Activated CD4-positive, alpha-beta T cell treated with anti-CD3 and anti-CD28 coated beads for 36 hours (primary cell): ENCODE measurements at regions not wholly inside any gene's neighbourhood (a gene's known extent, or its start where the extent isn't known, plus 50 kb on each side); places are given as distances from the start of the nearest gene placed in this dataset.

Source experiments
- ATAC-seq: fragments of 200-7000 bp; cut with Tn5 transposase; one replicate; pipeline ENCODE4 v1.10.0; 2021; ENCODE audit warnings: mild to moderate bottlenecking, moderate library complexity
- CTCF ChIA-PET: fragments of 350-600 bp; sonication (Branson Sonifier 250); formaldehyde crosslinking; loops from one replicate; lab custom pipeline; 2021; ENCODE audit warnings: antibody characterized with exemption; lab: Charles Lee
- POLR2A ChIA-PET: fragments of 350-600 bp; sonication (Branson Sonifier 250); formaldehyde crosslinking; loops from one replicate; lab custom pipeline; 2021; ENCODE audit warnings: antibody characterized with exemption, inconsistent platforms; lab: Charles Lee
- DNase-seq: peaks from one replicate; pipeline ENCODE4 v3.0.0-alpha.2; 2020
- H3K27ac Mint-ChIP-seq: one replicate; pipeline ENCODE4 v1.8.0; 2021; ENCODE audit warnings: mixed read lengths
- H3K27me3 Mint-ChIP-seq: one replicate; pipeline ENCODE4 v1.8.0; 2021; ENCODE audit warnings: mixed read lengths
- H3K36me3 Mint-ChIP-seq: one replicate; pipeline ENCODE4 v1.8.0; 2021; ENCODE audit warnings: low read depth, mixed read lengths
- H3K4me1 Mint-ChIP-seq: one replicate; pipeline ENCODE4 v1.8.0; 2021; ENCODE audit warnings: mixed read lengths
- H3K4me3 Mint-ChIP-seq: one replicate; pipeline ENCODE4 v1.8.0; 2021; ENCODE audit warnings: mild to moderate bottlenecking, moderate library complexity, mixed read lengths
- H3K9me3 Mint-ChIP-seq: one replicate; pipeline ENCODE4 v1.8.0; 2021; ENCODE audit warnings: low read depth, mixed read lengths
- intact Hi-C, 2 experiments: fragments of 100-400 bp; cut with DNase I in 1 of 2; cut with micrococcal nuclease in 1 of 2; formaldehyde crosslinking; loops; one replicate each; pipeline versions ENCODE4 v1.14.2 to v1.15.1; 2022 to 2024; cut with DNase I, micrococcal nuclease

DNA sequence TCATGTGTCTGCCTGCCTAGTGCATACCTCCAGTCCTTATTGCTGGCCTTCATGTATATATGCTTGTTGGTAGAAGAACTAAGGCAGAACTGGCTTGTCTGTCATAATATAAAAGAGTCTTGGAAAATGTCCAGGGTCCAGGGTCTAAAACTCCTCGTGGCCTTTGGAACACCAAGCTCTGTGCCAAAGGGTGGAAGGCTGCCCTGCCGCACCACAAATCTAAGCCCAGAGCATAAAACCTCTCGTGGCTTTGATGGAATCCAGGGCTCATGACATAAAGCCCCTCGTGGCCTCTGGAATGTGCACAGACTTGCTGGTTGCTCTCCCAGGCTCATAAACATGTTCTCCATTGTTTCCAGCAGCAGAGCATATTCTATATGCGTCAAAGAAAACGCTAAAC, 107.9 kb downstream of the BBS10 start:
- Mint-ChIP-seq H3K4me1 (no peaks in the 10 kb centered on the region), H3K27me3 (peaks cover 3% of the 10 kb centered on the region), H3K27ac (no peak overlapping the region), H3K9me3 (no peaks in the 10 kb centered on the region), H3K36me3 (no peaks in the 10 kb centered on the region), H3K4me3 (no peak overlapping the region)
- DNase-seq, result no peak
- intact Hi-C loops, result no loop called here
- CTCF ChIA-PET, result interaction anchor here (0.8 kb wide), 1 partner anchor 12 kb away, joined by 3 read pairs; no protein-coding TSS in a partner anchor
- no peak for ATAC-seq
- POLR2A ChIA-PET, result no interaction called here

DNA sequence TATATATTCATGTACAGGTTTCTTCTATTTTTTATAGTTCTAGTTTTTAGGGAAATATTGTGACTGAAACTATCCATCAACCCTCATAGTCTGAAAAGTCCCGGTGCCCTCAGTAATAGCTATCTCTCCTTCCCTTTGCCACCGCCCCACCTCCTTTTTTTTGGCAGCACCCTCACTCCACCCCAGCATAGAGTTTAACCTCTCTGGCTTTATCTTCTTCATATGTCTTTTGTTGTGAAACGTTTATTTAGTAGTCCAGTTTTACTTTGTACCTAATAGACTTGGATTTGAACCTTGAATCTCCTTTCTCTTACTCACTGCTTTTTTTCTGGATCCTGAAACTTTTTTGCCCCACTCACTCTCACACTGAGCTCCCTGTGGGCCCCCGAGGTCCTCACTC, 109.5 kb downstream of the BBS10 start:
- Mint-ChIP-seq H3K36me3 (no peaks in the 10 kb centered on the region), H3K27me3 (peaks cover 5% of the 10 kb centered on the region), H3K4me1 (no peaks in the 10 kb centered on the region), H3K27ac (no peak overlapping the region), H3K9me3 (no peaks in the 10 kb centered on the region), H3K4me3 (no peak overlapping the region)
- CTCF ChIA-PET, result interaction anchor here (1.2 kb wide), 1 partner anchor 25 kb away, joined by 3 read pairs; no protein-coding TSS in a partner anchor
- POLR2A ChIA-PET, result no interaction called here
- ATAC-seq, result no peak
- no peak for DNase-seq
- intact Hi-C loops, result no loop called here

DNA sequence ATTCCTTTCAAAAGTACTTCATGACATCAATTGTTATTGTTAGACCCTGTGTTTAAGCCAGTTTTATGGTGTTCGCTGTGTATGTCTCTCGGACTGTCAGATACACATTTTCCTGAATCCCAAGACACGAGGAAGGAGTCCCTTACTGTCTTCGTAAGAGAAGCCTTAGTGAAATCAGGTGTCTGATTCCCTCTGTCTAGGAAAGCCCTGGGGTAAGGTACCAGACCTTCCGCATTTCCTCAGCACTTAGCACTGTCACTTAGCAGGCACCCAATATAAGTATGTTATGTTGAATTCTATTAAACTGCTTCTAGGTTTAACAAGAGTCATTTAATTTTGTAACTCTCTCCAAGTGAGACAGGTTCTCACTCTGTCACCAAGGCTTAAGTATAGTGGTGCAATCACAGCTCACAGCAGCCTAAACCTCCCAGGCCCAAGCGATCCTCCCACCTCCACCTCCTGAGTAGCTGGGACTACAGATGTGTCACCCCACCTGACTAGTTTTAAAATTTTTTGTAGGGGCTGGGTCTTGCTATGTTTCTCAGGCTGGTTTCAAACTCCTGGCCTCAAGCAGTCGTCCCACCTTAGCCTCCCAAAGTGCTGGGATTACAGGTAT, 111.0 kb downstream of the BBS10 start:
- Mint-ChIP-seq H3K36me3 (no peaks in the 10 kb centered on the region), H3K4me3 (no peak overlapping the region), H3K9me3 (no peaks in the 10 kb centered on the region), H3K27ac (no peak overlapping the region), H3K4me1 (no peaks in the 10 kb centered on the region), H3K27me3 (peaks cover 5% of the 10 kb centered on the region)
- DNase-seq, result no peak
- ChIA-PET CTCF (no interaction called here), POLR2A (no interaction called here)
- intact Hi-C loops, result no loop called here
- no peak for ATAC-seq

DNA sequence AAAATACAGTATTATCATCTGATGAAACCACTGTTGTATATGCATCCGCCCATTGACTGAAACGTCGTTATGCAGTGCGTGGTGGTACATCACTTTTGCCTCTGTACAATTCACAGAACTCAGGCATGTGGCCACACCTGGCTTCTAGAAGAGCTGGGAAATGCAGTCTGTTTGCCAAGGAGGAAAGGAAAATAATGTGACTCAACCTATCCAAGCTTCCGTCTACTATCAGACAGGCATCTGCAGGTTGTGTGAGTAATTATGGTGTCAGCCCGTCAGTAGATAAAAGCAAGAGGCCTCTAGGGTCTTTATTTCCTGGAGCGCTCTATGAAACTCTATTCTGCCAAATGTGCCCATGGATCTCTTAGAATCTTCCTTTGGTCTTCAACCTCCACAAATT, 111.6 kb downstream of the BBS10 start:
- no peaks in the 10 kb centered on the region for H3K9me3 Mint-ChIP-seq
- ChIA-PET CTCF (no interaction called here), POLR2A (no interaction called here)
- H3K27ac Mint-ChIP-seq, result no peak overlapping the region
- no peak for DNase-seq
- no peaks in the 10 kb centered on the region for H3K4me1 Mint-ChIP-seq
- H3K36me3 Mint-ChIP-seq, result no peaks in the 10 kb centered on the region
- no peak for ATAC-seq
- no peak overlapping the region for H3K4me3 Mint-ChIP-seq
- intact Hi-C loops, result no loop called here
- H3K27me3 Mint-ChIP-seq, result peaks cover 5% of the 10 kb centered on the region

DNA sequence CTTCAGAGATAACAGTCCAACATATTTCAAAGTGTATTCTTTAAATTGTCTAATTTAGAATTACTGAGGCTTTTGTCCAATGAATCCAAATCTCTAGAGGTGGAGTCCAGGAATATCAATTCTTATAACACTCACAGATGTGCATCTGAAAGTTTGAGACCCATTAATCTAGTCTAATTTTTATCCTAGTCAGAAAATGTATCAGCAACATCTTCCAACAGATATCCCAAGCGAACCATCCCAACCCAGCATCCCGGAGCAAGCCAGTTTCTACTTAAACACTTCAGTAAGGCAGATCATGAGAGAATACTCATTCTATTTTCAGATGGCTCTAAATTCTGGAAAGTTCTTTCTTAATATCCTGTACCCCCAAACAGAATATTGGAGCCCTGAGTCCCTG, 113.5 kb downstream of the BBS10 start:
- H3K4me3 Mint-ChIP-seq, result no peak overlapping the region
- H3K27ac Mint-ChIP-seq, result no peak overlapping the region
- no peaks in the 10 kb centered on the region for H3K9me3 Mint-ChIP-seq
- intact Hi-C loops, result no loop called here
- DNase-seq, result no peak
- peaks cover 7% of the 10 kb centered on the region for H3K27me3 Mint-ChIP-seq
- no peaks in the 10 kb centered on the region for H3K36me3 Mint-ChIP-seq
- ChIA-PET POLR2A (no interaction called here), CTCF (no interaction called here)
- no peaks in the 10 kb centered on the region for H3K4me1 Mint-ChIP-seq
- ATAC-seq, result no peak

DNA sequence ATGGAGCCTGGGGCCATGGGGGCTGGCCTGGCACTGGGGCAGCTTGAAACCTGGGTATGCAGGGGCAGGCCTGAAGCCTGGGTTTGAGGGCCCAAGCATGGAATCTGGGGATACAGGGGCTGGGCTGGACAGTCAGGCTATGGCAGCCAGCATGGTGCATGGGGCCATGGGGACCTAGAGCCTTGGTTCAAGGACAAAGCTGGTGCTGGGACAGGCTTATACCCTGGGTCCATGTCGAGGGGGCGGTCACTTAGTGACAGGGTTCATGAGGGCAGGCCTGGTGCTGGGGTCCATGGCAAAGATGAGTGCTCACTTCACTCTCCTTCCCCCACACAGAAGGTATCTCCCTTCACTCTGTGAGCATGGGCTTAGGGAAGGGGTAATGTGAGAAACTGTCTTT, 116.2 kb downstream of the BBS10 start:
- H3K36me3 Mint-ChIP-seq, result no peaks in the 10 kb centered on the region
- DNase-seq (no peak), ATAC-seq (no peak)
- H3K4me1 Mint-ChIP-seq, result no peaks in the 10 kb centered on the region
- no peaks in the 10 kb centered on the region for H3K9me3 Mint-ChIP-seq
- ChIA-PET CTCF (interaction anchor here (0.6 kb wide), 1 partner anchor 9 kb away, joined by 3 read pairs; no protein-coding TSS in a partner anchor), POLR2A (no interaction called here)
- H3K27ac Mint-ChIP-seq, result no peak overlapping the region
- H3K4me3 Mint-ChIP-seq, result no peak overlapping the region
- intact Hi-C loops, result no loop called here
- peaks cover 12% of the 10 kb centered on the region for H3K27me3 Mint-ChIP-seq

DNA sequence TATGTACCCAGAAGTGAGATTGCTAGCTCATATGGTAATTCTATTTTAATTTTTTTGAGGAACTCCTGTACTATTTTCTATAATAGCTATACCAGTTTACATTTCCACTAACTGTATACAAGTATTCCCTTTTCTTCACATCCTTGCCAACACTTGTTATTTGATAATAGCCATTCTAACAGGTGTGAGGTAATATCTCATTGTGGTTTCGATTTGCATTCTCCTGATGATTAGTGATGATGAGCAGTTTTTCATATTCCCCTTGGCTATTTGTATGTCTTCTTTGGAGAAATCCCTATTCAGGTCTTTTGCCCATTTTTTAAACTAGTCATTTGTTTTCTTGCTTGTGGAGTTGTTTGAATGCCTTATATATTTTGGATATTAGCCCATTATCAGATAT, 121.3 kb downstream of the BBS10 start:
- no peak for ATAC-seq
- DNase-seq, result no peak
- H3K27ac Mint-ChIP-seq, result no peak overlapping the region
- CTCF ChIA-PET, result interaction anchor here (1.5 kb wide), 1 partner anchor 13 kb away, joined by 3 read pairs; no protein-coding TSS in a partner anchor
- H3K9me3 Mint-ChIP-seq, result no peaks in the 10 kb centered on the region
- H3K4me1 Mint-ChIP-seq, result peaks cover 2% of the 10 kb centered on the region
- no peaks in the 10 kb centered on the region for H3K36me3 Mint-ChIP-seq
- intact Hi-C loops, result no loop called here
- POLR2A ChIA-PET, result no interaction called here
- peaks cover 16% of the 10 kb centered on the region for H3K27me3 Mint-ChIP-seq
- no peak overlapping the region for H3K4me3 Mint-ChIP-seq

DNA sequence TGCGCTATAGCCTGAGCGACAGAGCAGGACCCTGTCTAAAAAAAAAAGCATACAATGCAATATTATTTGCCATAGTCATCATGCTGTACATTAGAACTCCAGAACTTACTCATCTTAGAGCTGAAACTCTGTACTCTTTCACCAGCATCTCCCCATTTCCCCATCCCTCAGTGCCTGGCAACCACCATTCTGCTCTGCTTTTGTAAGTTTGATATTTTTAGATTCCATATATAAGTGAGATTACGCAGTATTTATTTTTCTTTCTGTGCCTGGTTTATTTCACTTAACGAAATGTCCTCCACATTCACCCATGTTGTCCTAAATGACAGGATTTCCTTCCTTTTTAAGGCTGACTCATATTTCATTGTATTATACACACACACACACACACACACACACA, 121.8 kb downstream of the BBS10 start:
- DNase-seq (no peak), ATAC-seq (no peak)
- Mint-ChIP-seq H3K4me1 (peaks cover 2% of the 10 kb centered on the region), H3K9me3 (no peaks in the 10 kb centered on the region), H3K4me3 (no peak overlapping the region), H3K36me3 (no peaks in the 10 kb centered on the region), H3K27me3 (peaks cover 16% of the 10 kb centered on the region), H3K27ac (no peak overlapping the region)
- ChIA-PET CTCF (no interaction called here), POLR2A (no interaction called here)
- intact Hi-C loops, result no loop called here

DNA sequence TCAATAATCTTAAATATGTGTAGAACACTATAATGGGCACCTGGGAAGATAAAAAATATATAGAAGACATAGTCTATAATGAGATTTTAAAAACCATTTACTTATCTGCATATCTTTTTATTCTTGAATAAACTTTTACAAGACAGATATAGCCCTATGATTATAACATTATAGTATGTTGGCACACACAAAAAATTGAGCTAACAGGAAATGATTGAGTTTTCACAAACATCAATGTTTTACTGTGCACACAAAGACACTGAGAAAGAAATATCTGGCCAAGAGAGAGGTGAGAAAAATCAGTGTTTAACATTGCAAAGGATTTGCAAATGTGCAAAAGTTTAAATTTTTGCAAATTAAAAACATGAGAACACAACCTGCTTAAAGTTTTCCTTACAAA, 124.3 kb downstream of the BBS10 start:
- intact Hi-C loops, result no loop called here
- Mint-ChIP-seq H3K4me3 (no peak overlapping the region), H3K9me3 (no peaks in the 10 kb centered on the region), H3K27me3 (peaks cover 12% of the 10 kb centered on the region), H3K27ac (no peak overlapping the region), H3K36me3 (no peaks in the 10 kb centered on the region), H3K4me1 (peaks cover 2% of the 10 kb centered on the region)
- no peak for DNase-seq
- ChIA-PET POLR2A (no interaction called here), CTCF (interaction anchor here (0.6 kb wide), 1 partner anchor 703 kb away, joined by 3 read pairs; no protein-coding TSS in a partner anchor)
- ATAC-seq, result no peak

DNA sequence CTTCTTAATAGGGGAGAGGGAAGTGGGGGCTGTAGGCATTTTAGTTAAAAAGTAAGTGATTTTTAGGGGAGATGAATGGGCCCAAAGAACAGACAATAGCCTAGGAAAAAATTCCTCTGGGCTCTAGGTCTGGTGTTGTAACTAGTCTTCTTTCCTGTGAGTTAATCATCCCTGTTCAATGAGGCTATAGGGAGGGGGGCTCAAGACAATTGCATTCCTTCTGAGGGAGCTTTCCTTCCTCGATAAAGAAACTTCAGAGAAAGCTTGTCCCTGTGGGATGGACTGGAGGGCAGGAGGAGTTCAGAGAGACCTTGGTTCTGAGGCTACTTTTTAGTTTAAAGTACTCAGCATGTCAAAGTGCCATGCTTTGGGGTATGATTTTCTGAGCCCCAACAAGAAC, 127.2 kb downstream of the BBS10 start:
- intact Hi-C loops, result no loop called here
- Mint-ChIP-seq H3K4me3 (no peak overlapping the region), H3K27me3 (peaks cover 7% of the 10 kb centered on the region), H3K9me3 (no peaks in the 10 kb centered on the region), H3K36me3 (no peaks in the 10 kb centered on the region), H3K27ac (no peak overlapping the region), H3K4me1 (peaks cover 4% of the 10 kb centered on the region)
- DNase-seq, result no peak
- ATAC-seq, result no peak
- ChIA-PET CTCF (no interaction called here), POLR2A (no interaction called here)

DNA sequence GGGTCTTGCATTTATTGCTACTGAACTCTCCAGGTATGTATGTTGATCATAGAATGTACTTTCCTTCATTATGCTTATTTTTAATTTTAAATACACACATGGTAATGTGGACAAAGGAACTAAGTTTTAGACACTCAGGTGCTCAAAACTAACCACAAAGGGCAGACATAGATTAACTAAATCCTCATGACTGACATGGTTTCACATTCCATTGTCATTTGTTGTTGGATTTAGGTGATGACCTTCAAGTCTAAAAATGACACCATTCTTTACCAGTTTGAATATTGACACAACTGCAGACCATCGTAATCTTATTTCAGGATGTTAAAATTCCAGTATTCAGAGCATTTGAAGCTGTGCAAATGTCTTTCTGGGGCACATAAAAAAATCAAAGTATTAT, 128.4 kb downstream of the BBS10 start:
- DNase-seq, result no peak
- H3K27ac Mint-ChIP-seq, result no peak overlapping the region
- CTCF ChIA-PET, result no interaction called here
- intact Hi-C loops, result no loop called here
- no peak for ATAC-seq
- peaks cover 3% of the 10 kb centered on the region for H3K27me3 Mint-ChIP-seq
- peaks cover 4% of the 10 kb centered on the region for H3K4me1 Mint-ChIP-seq
- POLR2A ChIA-PET, result no interaction called here
- no peak overlapping the region for H3K4me3 Mint-ChIP-seq
- H3K36me3 Mint-ChIP-seq, result no peaks in the 10 kb centered on the region
- H3K9me3 Mint-ChIP-seq, result no peaks in the 10 kb centered on the region

DNA sequence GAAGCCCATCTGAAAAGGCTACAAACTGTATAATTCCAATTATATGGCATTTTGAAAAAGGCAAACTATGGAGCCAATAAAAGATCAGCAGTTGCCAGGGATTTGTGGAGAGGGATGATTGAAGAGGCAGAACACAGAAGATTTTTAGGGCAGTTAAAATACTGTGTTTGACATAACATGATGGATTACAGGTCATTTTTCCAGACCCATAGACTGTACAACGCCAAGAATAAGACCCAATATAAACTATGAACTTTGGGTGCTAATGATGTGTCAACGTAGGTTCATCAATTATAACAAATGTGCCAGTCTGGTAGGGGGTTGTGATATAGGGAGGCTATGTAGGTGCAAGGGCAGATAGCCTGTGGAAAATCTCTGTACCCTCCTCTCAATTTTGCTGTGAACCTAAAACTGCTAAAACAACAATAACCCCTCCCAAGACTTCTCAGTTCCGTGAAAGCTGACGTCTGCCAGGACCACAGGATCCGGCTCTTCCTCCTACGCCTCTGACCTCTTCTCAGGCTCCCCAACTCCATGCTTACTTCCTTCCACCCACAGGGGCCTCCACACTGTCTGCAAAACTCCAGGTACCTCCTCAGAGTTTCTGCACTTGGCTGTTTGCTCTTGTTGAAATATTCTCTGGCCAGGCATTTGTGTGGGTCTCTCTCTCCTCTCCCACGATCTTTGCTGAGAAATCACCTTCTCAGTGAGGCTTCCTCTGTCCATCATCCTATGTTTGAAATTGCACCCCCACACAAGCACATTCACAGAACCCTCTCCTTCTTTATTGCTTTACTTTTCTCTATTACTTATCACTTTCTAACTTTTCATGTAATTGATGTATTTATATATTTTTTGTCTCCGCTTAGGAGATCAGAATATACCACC, 131.4 kb downstream of the BBS10 start:
- no peaks in the 10 kb centered on the region for H3K9me3 Mint-ChIP-seq
- no peak for DNase-seq
- POLR2A ChIA-PET, result interaction anchor here (0.6 kb wide), 1 partner anchor 228 kb away, joined by 3 read pairs; no protein-coding TSS in a partner anchor
- no peak for ATAC-seq
- peaks cover 4% of the 10 kb centered on the region for H3K4me1 Mint-ChIP-seq
- CTCF ChIA-PET, result no interaction called here
- H3K4me3 Mint-ChIP-seq, result peak overlapping the region; percentile 9
- no peak overlapping the region for H3K27ac Mint-ChIP-seq
- peaks cover 3% of the 10 kb centered on the region for H3K27me3 Mint-ChIP-seq
- no peaks in the 10 kb centered on the region for H3K36me3 Mint-ChIP-seq
- intact Hi-C loops, result no loop called here
